ENCODE measurements at regions not wholly inside any gene's neighbourhood (a gene's known extent, or its start where the extent isn't known, plus 50 kb on each side); places are given as distances from the start of the nearest gene placed in this dataset.

GRCh38 chr13:34578917-34579316, 363.2 kb upstream of the NBEA start:
- DNase-seq: no peak

GRCh38 chr13:34583181-34583580, 358.9 kb upstream of the NBEA start:
- DNase-seq: no peak

- DNase-seq: no peak
Observed at GRCh38 chr13:34587576-34587975, 354.5 kb upstream of the NBEA start.

GRCh38 chr13:34588362-34588761, 353.7 kb upstream of the NBEA start:
- DNase-seq: no peak

- DNase-seq: no peak
Observed at GRCh38 chr13:34589581-34589980, 352.5 kb upstream of the NBEA start.

- DNase-seq: no peak
Observed at GRCh38 chr13:34591129-34591528, 350.9 kb upstream of the NBEA start.

GRCh38 chr13:34591900-34592529, 350.1 kb upstream of the NBEA start:
- no peak for DNase-seq

- DNase-seq: no peak
Observed at GRCh38 chr13:34593658-34594057, 348.4 kb upstream of the NBEA start.

- no peak for DNase-seq
Observed at GRCh38 chr13:34594507-34594906, 347.6 kb upstream of the NBEA start.

- no peak for DNase-seq
Observed at GRCh38 chr13:34608331-34608730, 333.7 kb upstream of the NBEA start.

- DNase-seq: no peak
Observed at GRCh38 chr13:34611671-34612070, 330.4 kb upstream of the NBEA start.

GRCh38 chr13:34617473-34618083, 324.5 kb upstream of the NBEA start:
- no peak for DNase-seq

GRCh38 chr13:34618654-34619053, 323.4 kb upstream of the NBEA start:
- no peak for DNase-seq

- DNase-seq: no peak
Observed at GRCh38 chr13:34619326-34619725, 322.7 kb upstream of the NBEA start.

GRCh38 chr13:34620074-34620850, 321.8 kb upstream of the NBEA start:
- no peak for DNase-seq

GRCh38 chr13:34620862-34621261, 321.2 kb upstream of the NBEA start:
- no peak for DNase-seq

- DNase-seq: no peak
Observed at GRCh38 chr13:34623331-34623730, 318.7 kb upstream of the NBEA start.

- DNase-seq: no peak
Observed at GRCh38 chr13:34627509-34628208, 314.4 kb upstream of the NBEA start.

- DNase-seq: no peak
Observed at GRCh38 chr13:34628209-34628682, 313.8 kb upstream of the NBEA start.

GRCh38 chr13:34634448-34634847, 307.6 kb upstream of the NBEA start:
- DNase-seq: no peak

GRCh38 chr13:34637138-34637537, 304.9 kb upstream of the NBEA start:
- DNase-seq: no peak

GRCh38 chr13:34637636-34638035, 304.4 kb upstream of the NBEA start:
- no peak for DNase-seq

- DNase-seq: no peak
Observed at GRCh38 chr13:34638897-34639296, 303.2 kb upstream of the NBEA start.

Measured in CD4-positive, alpha-beta T cell treated with Interleukin-4 for 1 hour (primary cell).